ENCODE measurements at regions not wholly inside any gene's neighbourhood (a gene's known extent, or its start where the extent isn't known, plus 50 kb on each side); places are given as distances from the start of the nearest gene placed in this dataset.
"Not testable (repeated sequence)": the region's sequence is repeated elsewhere in the genome, so short reads cannot be mapped to it uniquely, and the experiment has no call there.

DNA sequence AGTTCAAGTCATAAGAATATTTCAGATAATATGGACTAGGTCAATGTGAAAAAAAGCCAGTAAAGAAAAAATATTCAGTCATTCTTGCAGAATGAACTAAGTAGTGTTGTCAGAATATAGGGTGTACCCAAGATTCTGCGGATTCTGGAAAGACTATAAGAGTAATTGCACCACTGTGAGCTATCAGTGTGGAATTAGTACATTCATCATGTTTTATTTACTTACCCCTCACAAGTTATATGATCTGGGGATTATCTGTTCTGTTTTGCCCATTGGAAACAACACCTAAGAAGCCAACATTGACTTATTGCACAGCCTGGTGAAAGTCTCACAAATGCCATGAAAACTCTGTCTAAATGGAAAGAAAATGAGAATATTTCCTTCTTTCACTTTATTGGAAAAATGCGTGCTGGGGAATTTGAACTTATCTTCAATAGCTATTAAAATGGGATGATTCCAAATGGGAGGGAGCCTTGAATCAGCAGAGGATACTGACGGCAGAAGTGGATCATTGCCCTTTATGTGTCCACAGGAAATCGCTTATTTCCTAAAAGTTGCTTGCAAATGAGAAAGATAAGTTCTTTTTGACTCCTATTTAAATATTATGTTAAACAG lies 563.3 kb upstream of the POM121L12 start:
- no peak for DNase-seq

GRCh38 chr7:52465216-52465615 lies 570.2 kb upstream of the POM121L12 start:
- DNase-seq, result no peak

- DNase-seq, result no peak
Observed at GRCh38 chr7:52463341-52463740, 572.1 kb upstream of the POM121L12 start.

GRCh38 chr7:52462474-52462873 lies 573.0 kb upstream of the POM121L12 start:
- DNase-seq, result no peak

GRCh38 chr7:52455571-52455970 lies 579.9 kb upstream of the POM121L12 start:
- no peak for DNase-seq

DNA sequence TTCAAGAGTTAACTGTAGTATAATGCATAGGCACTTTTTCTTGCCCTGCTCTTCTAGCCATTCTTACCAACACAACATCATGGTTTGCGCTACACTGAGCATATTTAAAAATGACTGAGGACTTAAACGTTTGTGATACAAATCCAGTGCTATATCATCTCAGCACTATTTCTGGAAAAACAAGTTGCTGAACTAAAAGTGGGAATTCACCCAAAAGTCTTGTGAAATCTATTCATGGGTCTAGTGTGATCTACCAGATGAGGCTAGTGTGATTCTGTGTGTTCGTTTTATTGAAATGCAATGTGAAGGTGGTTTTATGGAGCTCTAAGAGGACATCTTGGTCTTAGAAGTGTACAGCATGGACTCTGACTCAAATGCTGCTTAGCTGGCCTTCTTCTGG lies 584.6 kb upstream of the POM121L12 start:
- DNase-seq, result no peak

- no peak for DNase-seq
Observed at GRCh38 chr7:52447581-52448180, 587.8 kb upstream of the POM121L12 start.

GRCh38 chr7:52436278-52436677 lies 599.2 kb upstream of the POM121L12 start:
- DNase-seq, result no peak

DNA sequence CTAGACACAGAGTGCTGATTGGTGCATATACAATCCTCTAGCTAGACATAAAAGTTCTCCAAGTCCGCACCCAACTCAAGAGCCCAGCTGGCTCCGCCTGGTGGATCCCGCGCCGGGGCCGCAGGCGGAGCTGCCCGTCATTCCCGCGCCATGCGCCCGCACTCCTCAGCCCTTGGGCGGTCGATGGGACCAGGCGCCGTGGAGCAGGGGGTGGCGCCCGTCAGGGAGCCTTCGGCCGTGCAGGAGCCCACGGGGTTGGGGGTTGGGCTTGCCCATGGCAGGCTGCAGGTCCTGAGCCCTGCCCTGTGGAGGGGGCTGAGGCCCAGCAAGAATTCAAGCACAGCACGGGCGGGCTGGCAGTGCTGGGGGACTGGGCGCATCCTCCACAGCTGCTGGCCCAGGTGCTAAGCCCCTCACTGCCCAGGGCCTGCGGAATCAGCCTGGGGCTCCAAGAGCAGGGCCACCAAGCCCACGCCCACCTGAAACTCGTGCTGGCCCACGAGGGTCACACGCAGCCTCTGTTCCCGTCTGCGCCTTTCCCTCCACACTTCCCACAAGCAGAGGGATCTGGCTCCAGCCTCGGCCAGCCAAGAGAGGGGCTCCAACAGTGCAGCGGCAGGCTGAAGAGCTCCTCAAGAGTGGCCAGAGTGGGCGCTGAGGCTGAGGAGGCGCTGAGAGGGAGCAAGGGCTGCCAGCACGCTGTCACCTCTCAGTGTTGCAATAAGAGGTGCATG lies 604.2 kb upstream of the POM121L12 start:
- no peak for DNase-seq

GRCh38 chr7:52423251-52423650 lies 612.2 kb upstream of the POM121L12 start:
- no peak for DNase-seq

DNA sequence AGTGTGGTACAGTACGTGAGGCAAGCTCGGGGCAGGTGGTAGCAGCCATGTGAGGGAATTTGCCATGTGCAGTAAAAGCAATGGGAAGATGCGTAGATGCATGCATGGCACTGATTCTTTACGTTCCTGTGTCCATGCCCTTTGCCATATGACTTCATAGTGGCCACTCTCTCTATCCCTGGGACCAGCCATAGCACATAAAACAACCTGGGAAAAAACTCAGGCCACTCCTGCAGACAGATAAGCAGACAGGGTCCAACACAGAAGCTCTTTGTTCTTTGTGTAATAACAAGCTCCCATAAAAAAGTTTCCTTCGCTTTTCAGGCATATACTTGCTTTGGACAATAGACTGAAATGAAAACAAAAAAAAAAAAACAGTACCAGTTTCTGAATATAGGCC lies 622.4 kb upstream of the POM121L12 start:
- no peak for DNase-seq

- no peak for DNase-seq
Observed at GRCh38 chr7:52410032-52410431, 625.4 kb upstream of the POM121L12 start.

- no peak for DNase-seq
Observed at GRCh38 chr7:52406808-52407207, 628.6 kb upstream of the POM121L12 start.

DNA sequence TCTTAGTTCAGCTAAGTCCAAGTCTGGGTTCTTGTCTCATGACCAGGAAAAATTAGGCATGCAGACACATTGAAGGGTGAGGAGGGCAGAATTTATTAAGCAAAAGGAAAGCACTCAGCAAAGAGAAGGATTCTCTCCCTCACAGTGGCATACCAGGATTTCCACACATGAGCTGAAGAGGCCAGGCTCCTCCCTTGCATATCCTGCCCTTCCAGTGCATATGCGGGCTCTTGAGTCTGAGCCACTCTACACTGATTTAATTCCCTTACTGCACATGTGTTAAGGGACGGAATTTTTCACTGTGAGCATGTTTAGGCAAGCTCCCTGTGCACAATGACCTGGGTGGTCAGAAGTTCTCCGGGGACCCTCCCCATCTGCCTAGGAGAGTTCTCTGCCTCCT lies 652.7 kb upstream of the POM121L12 start:
- no peak for DNase-seq

DNA sequence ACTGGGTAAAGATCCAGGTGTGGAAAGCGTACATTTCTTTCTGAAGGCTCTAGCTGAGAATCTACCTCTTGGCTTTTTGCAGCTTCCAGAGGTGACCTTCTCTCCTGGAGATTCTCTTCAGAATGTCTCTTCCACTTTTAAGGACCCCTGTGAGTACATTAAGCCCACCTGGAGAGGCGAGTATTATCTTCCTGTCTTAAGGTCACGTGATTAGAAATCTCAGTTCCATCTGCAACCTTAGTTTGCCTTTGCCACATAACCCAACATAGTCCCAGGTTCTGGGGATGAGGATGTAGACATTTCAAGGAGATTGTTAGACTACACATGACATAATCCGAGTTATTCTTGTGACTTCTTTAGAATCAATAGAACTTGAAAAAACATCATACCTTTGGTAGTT lies 665.5 kb upstream of the POM121L12 start:
- no peak for DNase-seq

GRCh38 chr7:52365349-52365748 lies 670.1 kb upstream of the POM121L12 start:
- DNase-seq, result no peak

GRCh38 chr7:52362521-52362920 lies 672.9 kb upstream of the POM121L12 start:
- no peak for DNase-seq

GRCh38 chr7:52360541-52360940 lies 674.9 kb upstream of the POM121L12 start:
- DNase-seq, result no peak

DNA sequence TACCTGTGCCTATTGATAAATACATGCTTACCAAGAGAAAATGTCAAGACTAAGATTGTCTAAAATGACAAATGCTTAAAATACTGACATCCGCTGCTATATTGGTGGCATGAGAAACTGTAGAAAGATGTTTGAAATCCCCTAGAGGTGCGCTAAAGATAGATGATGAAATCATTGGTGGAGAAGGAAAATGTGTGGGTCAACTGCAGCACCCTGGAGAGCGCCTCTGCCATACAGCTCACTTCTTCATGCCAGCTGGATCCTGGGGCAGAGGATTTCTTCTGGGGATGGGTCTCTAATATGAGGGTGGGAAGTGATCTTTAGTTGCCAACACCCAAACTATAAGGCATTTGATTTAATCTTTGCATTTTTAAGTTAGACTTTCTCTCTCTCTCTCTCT lies 680.4 kb upstream of the POM121L12 start:
- DNase-seq, result no peak

GRCh38 chr7:52352013-52352981 lies 683.1 kb upstream of the POM121L12 start:
- no peak for DNase-seq

GRCh38 chr7:52344015-52344414 lies 691.4 kb upstream of the POM121L12 start:
- no peak for DNase-seq

- no peak for DNase-seq
Observed at GRCh38 chr7:52340067-52340466, 695.4 kb upstream of the POM121L12 start.

- not testable (repeated sequence) for DNase-seq
Observed at GRCh38 chr7:52328328-52328727, 707.1 kb upstream of the POM121L12 start.
